HFFc6 (cell line): ENCODE measurements at regions not wholly inside any gene's neighbourhood (a gene's known extent, or its start where the extent isn't known, plus 50 kb on each side); places are given as distances from the start of the nearest gene placed in this dataset.

Source experiments
- DNase-seq: peaks from one replicate; pipeline ENCODE4 v3.0.0-alpha.2; 2018
- H3K27ac Mint-ChIP-seq: 2 replicates; pipeline ENCODE4 v1.8.0; 2020; ENCODE audit warnings: mild to moderate bottlenecking, mixed read lengths
- H3K27me3 Mint-ChIP-seq: 2 replicates; pipeline ENCODE4 v1.8.0; 2021; ENCODE audit warnings: mild to moderate bottlenecking, moderate library complexity, mixed read lengths; ENCODE audit not compliant: insufficient read depth
- H3K36me3 Mint-ChIP-seq: 2 replicates; pipeline ENCODE4 v1.8.0; 2021; ENCODE audit warnings: low read depth, mixed read lengths
- H3K4me1 Mint-ChIP-seq: 2 replicates; pipeline ENCODE4 v1.8.0; 2020; ENCODE audit warnings: low read depth, mixed read lengths
- H3K4me3 Mint-ChIP-seq: 2 replicates; pipeline ENCODE4 v1.8.0; 2020; ENCODE audit warnings: mild to moderate bottlenecking, moderate library complexity, mixed read lengths
- H3K9me3 Mint-ChIP-seq: 2 replicates; pipeline ENCODE4 v1.8.0; 2020; ENCODE audit warnings: mild to moderate bottlenecking, mixed read lengths
- TF ChIP-seq, protein P1 (sequence below): fragments of 200-600 bp; sonication (generic); IDR thresholded peaks from 2 replicates; pipeline ENCODE4 v1.5.0; 2021; ENCODE audit warnings: antibody characterized with exemption, mild to moderate bottlenecking

DNA sequence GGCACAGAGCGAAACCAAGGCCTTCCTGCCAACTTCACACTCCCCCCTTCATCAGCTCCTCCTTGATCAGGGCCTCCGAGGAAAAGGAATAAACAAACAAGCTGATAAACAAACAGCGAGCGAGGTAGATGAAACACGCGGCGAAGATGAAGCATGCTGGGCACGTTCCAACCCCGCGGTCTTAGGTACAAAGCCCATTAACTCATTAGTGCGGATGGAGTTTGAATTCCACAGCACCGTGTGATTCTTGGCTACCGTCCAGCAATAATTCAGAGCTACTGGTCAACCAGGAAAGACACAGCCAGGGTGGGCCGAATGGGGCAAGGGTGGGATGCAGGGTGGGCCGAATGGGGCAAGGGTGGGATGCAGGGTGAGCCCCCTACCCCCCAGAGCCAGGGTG, 67.3 kb downstream of the RBFOX3 start:
- Mint-ChIP-seq H3K4me3 (no peak overlapping the region), H3K9me3 (peaks cover 38% of the 10 kb centered on the region), H3K4me1 (no peaks in the 10 kb centered on the region), H3K27me3 (peaks cover 10% of the 10 kb centered on the region), H3K36me3 (no peaks in the 10 kb centered on the region), H3K27ac (no peak overlapping the region)
- DNase-seq, result no peak
- TF ChIP-seq, protein P1, sequence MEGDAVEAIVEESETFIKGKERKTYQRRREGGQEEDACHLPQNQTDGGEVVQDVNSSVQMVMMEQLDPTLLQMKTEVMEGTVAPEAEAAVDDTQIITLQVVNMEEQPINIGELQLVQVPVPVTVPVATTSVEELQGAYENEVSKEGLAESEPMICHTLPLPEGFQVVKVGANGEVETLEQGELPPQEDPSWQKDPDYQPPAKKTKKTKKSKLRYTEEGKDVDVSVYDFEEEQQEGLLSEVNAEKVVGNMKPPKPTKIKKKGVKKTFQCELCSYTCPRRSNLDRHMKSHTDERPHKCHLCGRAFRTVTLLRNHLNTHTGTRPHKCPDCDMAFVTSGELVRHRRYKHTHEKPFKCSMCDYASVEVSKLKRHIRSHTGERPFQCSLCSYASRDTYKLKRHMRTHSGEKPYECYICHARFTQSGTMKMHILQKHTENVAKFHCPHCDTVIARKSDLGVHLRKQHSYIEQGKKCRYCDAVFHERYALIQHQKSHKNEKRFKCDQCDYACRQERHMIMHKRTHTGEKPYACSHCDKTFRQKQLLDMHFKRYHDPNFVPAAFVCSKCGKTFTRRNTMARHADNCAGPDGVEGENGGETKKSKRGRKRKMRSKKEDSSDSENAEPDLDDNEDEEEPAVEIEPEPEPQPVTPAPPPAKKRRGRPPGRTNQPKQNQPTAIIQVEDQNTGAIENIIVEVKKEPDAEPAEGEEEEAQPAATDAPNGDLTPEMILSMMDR, result no peak

DNA sequence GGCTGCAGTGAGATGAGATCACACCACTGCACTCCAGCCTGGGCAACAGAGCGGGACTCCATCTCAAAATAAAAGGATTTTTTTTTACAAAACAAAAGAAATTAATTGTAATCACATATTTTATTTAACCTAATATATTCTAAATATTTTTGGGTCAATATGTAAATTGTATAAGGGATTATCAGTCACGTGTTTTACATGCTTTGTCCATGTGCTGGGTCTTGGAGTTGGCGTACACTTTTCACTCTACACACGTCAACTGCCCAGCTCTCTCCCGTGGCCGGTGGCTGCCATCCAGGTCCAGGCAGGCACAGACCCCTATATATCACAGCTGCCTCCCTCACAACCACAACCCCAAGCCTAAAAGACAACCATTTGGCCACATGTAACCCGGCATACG, 68.1 kb downstream of the RBFOX3 start:
- DNase-seq, result no peak
- Mint-ChIP-seq H3K4me3 (no peak overlapping the region), H3K4me1 (no peaks in the 10 kb centered on the region), H3K27me3 (peaks cover 10% of the 10 kb centered on the region), H3K36me3 (no peaks in the 10 kb centered on the region), H3K9me3 (peaks cover 45% of the 10 kb centered on the region), H3K27ac (no peak overlapping the region)
- TF ChIP-seq, protein P1, result no peak

DNA sequence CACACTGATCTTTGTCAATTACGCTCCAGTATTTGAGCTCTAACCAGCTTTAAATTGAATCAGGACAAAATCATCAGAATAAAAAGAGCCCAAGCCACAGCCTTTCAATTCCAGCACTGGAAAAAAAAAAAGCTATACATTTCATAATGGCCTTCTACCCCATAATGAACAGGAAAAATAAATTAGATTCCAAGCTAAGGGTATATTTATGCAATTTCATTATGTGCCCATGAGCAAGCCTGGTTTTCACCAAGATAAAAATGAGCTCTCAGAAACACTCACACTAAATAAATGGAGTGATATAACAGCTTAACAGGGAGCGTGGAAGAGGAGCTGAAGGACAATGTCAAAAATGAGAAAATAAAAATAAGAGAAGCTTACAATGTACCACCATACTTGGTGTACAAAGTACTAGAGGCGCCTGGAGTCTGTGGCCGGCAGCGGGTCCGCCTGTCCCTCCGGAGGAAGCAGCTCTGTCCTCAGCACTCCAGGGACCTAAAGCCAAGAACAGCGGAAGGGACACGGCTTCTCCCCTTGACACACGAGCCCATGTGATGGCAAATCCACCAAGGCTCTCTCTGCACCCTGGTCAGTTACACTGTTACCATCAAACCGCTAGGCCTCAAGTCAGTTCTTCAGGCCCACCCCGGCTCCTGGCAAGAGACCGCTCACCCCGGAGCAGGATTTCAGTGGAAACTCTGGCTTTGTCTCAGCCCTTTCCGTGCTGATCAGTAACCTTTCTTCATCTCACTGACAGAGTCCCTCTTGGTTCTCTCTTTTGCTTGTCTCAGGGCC, 69.6 kb downstream of the RBFOX3 start:
- Mint-ChIP-seq H3K36me3 (no peaks in the 10 kb centered on the region), H3K4me1 (no peaks in the 10 kb centered on the region), H3K4me3 (no peak overlapping the region), H3K27me3 (peaks cover 12% of the 10 kb centered on the region), H3K9me3 (peaks cover 53% of the 10 kb centered on the region), H3K27ac (no peak overlapping the region)
- DNase-seq, result no peak
- TF ChIP-seq, protein P1, result no peak

DNA sequence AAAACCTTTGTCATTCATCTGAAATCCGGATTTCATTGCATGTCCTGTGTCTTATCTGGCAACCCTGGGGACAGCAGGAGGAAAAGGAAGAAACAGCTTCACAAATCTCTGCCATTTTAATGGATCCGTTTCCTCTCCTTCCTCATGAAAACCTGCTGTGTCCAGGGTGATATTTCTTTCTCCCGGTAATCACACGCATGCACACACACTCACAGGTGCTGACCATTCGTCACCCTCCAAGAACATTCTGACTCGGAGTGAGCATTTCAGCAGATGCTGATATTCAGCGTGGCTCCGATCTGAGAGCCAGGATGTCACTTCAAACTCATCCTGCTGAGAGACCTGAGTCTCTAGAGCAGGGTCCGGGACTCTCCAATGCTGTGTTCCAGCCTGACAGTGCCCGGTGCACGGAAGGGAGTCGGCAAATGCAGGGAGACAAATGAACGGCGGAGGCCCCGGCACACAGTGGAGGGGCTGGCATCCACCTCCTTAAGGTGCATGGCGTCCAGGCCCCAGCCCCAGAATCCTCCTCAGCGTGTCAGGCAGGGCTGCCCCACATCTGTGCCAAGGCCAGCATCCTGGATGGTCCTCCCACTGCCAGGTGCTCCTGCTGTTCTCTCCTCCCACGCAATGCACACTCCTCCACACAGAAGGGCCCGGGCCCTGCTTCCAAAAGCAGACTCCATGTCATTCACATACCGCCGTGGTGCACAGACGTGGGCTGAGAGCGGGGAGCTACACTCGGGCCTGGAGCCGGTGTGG, 70.7 kb downstream of the RBFOX3 start:
- Mint-ChIP-seq H3K9me3 (peaks cover 51% of the 10 kb centered on the region), H3K27ac (no peak overlapping the region), H3K4me3 (no peak overlapping the region), H3K4me1 (no peaks in the 10 kb centered on the region), H3K36me3 (no peaks in the 10 kb centered on the region), H3K27me3 (peaks cover 12% of the 10 kb centered on the region)
- TF ChIP-seq, protein P1, result no peak
- DNase-seq, result no peak

DNA sequence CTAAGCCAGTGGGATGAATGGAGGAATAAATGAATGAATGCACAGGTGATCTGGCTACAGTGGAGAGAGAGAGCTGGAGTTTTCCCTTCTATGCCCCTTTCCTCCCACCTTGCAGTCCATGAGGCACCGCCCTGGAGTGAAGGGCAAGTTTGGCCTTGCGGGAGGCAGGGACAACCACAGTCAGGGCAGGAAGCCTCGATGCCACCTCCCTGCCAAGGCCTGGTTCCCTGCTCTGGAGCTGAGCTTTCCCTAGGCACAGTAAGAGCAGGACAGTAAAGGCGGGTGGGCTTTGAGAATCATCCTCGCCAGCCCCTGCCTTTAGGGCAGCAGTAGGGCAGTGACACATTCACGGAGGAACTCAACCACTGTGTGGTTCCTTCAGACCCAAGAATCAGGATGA, 72.6 kb downstream of the RBFOX3 start:
- no peak for DNase-seq
- no peaks in the 10 kb centered on the region for H3K36me3 Mint-ChIP-seq
- no peak overlapping the region for H3K27ac Mint-ChIP-seq
- H3K4me1 Mint-ChIP-seq, result no peaks in the 10 kb centered on the region
- peaks cover 51% of the 10 kb centered on the region for H3K9me3 Mint-ChIP-seq
- TF ChIP-seq, protein P1, result no peak
- H3K4me3 Mint-ChIP-seq, result no peak overlapping the region
- peaks cover 12% of the 10 kb centered on the region for H3K27me3 Mint-ChIP-seq
